HG03139 (cell line): ENCODE measurements at regions not wholly inside any gene's neighbourhood (a gene's known extent, or its start where the extent isn't known, plus 50 kb on each side); places are given as distances from the start of the nearest gene placed in this dataset.

Source experiments
- ATAC-seq: cut with Tn5 transposase; IDR thresholded peaks from one replicate; pipeline ENCODE4 v1.9.1; 2021; ENCODE audit not compliant: unreplicated experiment

GRCh38 chr4:181312066-181312465 lies 931.1 kb upstream of the TENM3 start:
- ATAC-seq: no peak

GRCh38 chr4:181319629-181320028 lies 923.6 kb upstream of the TENM3 start:
- ATAC-seq: no peak

- no peak for ATAC-seq
These were observed 920.1 kb upstream of the TENM3 start for GRCh38 chr4:181323061-181323460.

GRCh38 chr4:181330654-181331201 lies 912.5 kb upstream of the TENM3 start:
- no peak for ATAC-seq

GRCh38 chr4:181331214-181331613 lies 912.0 kb upstream of the TENM3 start:
- ATAC-seq: no peak

- no peak for ATAC-seq
These were observed 897.3 kb upstream of the TENM3 start for GRCh38 chr4:181345931-181346330.

- ATAC-seq: no peak
These were observed 892.4 kb upstream of the TENM3 start for GRCh38 chr4:181350615-181351415.

- no peak for ATAC-seq
These were observed 878.7 kb upstream of the TENM3 start for GRCh38 chr4:181364504-181364903.

- no peak for ATAC-seq
These were observed 877.5 kb upstream of the TENM3 start for GRCh38 chr4:181365671-181366070.

- ATAC-seq: no peak
These were observed 871.2 kb upstream of the TENM3 start for GRCh38 chr4:181372014-181372413.

- no peak for ATAC-seq
These were observed 867.1 kb upstream of the TENM3 start for GRCh38 chr4:181376058-181376457.

GRCh38 chr4:181388061-181388460 lies 855.1 kb upstream of the TENM3 start:
- ATAC-seq: no peak

GRCh38 chr4:181416966-181417365 lies 826.2 kb upstream of the TENM3 start:
- no peak for ATAC-seq

GRCh38 chr4:181418496-181418895 lies 824.7 kb upstream of the TENM3 start:
- no peak for ATAC-seq

- no peak for ATAC-seq
These were observed 822.3 kb upstream of the TENM3 start for GRCh38 chr4:181420950-181421349.

- no peak for ATAC-seq
These were observed 818.7 kb upstream of the TENM3 start for GRCh38 chr4:181424362-181425016.

GRCh38 chr4:181427076-181427475 lies 816.1 kb upstream of the TENM3 start:
- ATAC-seq: no peak

- no peak for ATAC-seq
These were observed 812.2 kb upstream of the TENM3 start for GRCh38 chr4:181431006-181431405.

GRCh38 chr4:181431661-181432060 lies 811.5 kb upstream of the TENM3 start:
- ATAC-seq: no peak

- ATAC-seq: no peak
These were observed 810.9 kb upstream of the TENM3 start for GRCh38 chr4:181432335-181432734.

- ATAC-seq: no peak
These were observed 805.3 kb upstream of the TENM3 start for GRCh38 chr4:181437895-181438294.

- no peak for ATAC-seq
These were observed 804.6 kb upstream of the TENM3 start for GRCh38 chr4:181438641-181439040.
